B cell (primary cell): ENCODE measurements at regions not wholly inside any gene's neighbourhood (a gene's known extent, or its start where the extent isn't known, plus 50 kb on each side); places are given as distances from the start of the nearest gene placed in this dataset.

ENCODE experiments used
- ATAC-seq: fragments of 200-7000 bp; cut with Tn5 transposase; one replicate; pipeline ENCODE4 v1.10.0; 2021; ENCODE audit warnings: low read depth, mild to moderate bottlenecking, moderate number of reproducible peaks, moderate library complexity
- CTCF ChIA-PET: fragments of 350-600 bp; sonication (Branson Sonifier 250); formaldehyde crosslinking; loops from one replicate; lab custom pipeline; 2021; ENCODE audit warnings: antibody characterized with exemption, inconsistent platforms; lab: Charles Lee
- POLR2A ChIA-PET: fragments of 350-600 bp; sonication (Branson Sonifier 250); formaldehyde crosslinking; loops from one replicate; lab custom pipeline; 2021; ENCODE audit warnings: antibody characterized with exemption; lab: Charles Lee
- DNase-seq: peaks from one replicate; pipeline ENCODE4 v3.0.0; 2013
- H2AFZ ChIP-seq: 2 replicates; pipeline ENCODE4 v1.6.1; 2012; ENCODE audit warnings: mild to moderate bottlenecking, low read depth, low read length; ENCODE audit not compliant: insufficient read depth, poor library complexity, severe bottlenecking
- H3K27ac ChIP-seq, 2 donors: 1 replicate in 1 of 2; 2 replicates in 1 of 2; pipeline ENCODE4 v1.5.1; 2012 to 2013; ENCODE audit warnings: low read length in 2 of 2, mild to moderate bottlenecking in 2 of 2, moderate library complexity in 1 of 2
- H3K27me3 ChIP-seq, 4 experiments: fragments of 200-600 bp in 1 of 4; sonication (generic) in 1 of 4; replicated peaks in 1 of 4; 1 replicate in 2 of 4; 2 replicates in 2 of 4; pipeline versions ENCODE4 v1.6.1 to v1.7.0; 2013 to 2016; ENCODE audit warnings: low read length in 3 of 4, mild to moderate bottlenecking in 2 of 4, mixed read lengths in 1 of 4, moderate library complexity in 1 of 4; ENCODE audit not compliant: insufficient read depth in 4 of 4, control insufficient read depth in 3 of 4; ENCODE audit errors: control extremely low read depth in 1 of 4
- H3K36me3 ChIP-seq, 2 experiments: replicated peaks in 1 of 2; 1 replicate in 1 of 2; 2 replicates in 1 of 2; pipeline versions ENCODE4 v1.6.1 to v1.7.1; 2013; ENCODE audit warnings: low read length in 1 of 2; ENCODE audit not compliant: insufficient read depth in 2 of 2, control insufficient read depth in 1 of 2; ENCODE audit errors: control extremely low read depth in 1 of 2, extremely low read depth in 1 of 2
- H3K4me1 ChIP-seq, 2 donors: fragments of 200-600 bp in 1 of 2; sonication (generic) in 1 of 2; 1 replicate in 1 of 2; 2 replicates in 1 of 2; pipeline versions ENCODE4 v1.5.1 to v1.6.1; 2013 to 2017; ENCODE audit warnings: low read length in 2 of 2; ENCODE audit not compliant: control insufficient read depth in 2 of 2, insufficient read depth in 2 of 2
- H3K4me2 ChIP-seq: replicated peaks from 2 replicates; pipeline ENCODE3; 2012; ENCODE audit warnings: mild to moderate bottlenecking, low read depth, low read length; ENCODE audit not compliant: poor library complexity, severe bottlenecking
- H3K4me3 ChIP-seq, 5 experiments: fragments of 200-600 bp in 1 of 5; sonication (generic) in 1 of 5; 1 replicate in 3 of 5; 2 replicates in 2 of 5; pipeline versions ENCODE4 v1.5.1 to v1.7.0; 2011 to 2016; ENCODE audit warnings: low read length in 4 of 5, mild to moderate bottlenecking in 4 of 5, low read depth in 2 of 5, control low read depth in 1 of 5, moderate library complexity in 1 of 5; ENCODE audit not compliant: insufficient read depth in 1 of 5; ENCODE audit errors: control extremely low read depth in 1 of 5, extremely low read depth in 1 of 5
- H3K79me2 ChIP-seq: fragments of 200-600 bp; sonication (generic); one replicate; pipeline ENCODE4 v1.6.0; 2016; ENCODE audit warnings: low read length; ENCODE audit not compliant: control insufficient read depth, insufficient read depth
- H3K9ac ChIP-seq: fragments of 200-600 bp; sonication (generic); 2 replicates; pipeline ENCODE4 v1.6.1; 2017; ENCODE audit warnings: mild to moderate bottlenecking, low read length, moderate library complexity
- H3K9me3 ChIP-seq, 3 donors: one replicate each; pipeline versions ENCODE4 v1.6.1 to v1.7.1; 2013; ENCODE audit warnings: low read length in 2 of 3; ENCODE audit not compliant: control insufficient read depth in 2 of 3, insufficient read depth in 1 of 3; ENCODE audit errors: control extremely low read depth in 1 of 3
- H4K20me1 ChIP-seq: 2 replicates; pipeline ENCODE4 v1.6.0; 2012; ENCODE audit warnings: mild to moderate bottlenecking, low read length; ENCODE audit not compliant: insufficient read depth, control insufficient read depth, poor library complexity, severe bottlenecking
- H3K27ac Mint-ChIP-seq: one replicate; pipeline ENCODE4 v1.8.0; 2021; ENCODE audit warnings: mixed read lengths
- H3K27me3 Mint-ChIP-seq: one replicate; pipeline ENCODE4 v1.8.0; 2021; ENCODE audit warnings: mixed read lengths
- H3K4me1 Mint-ChIP-seq: one replicate; pipeline ENCODE4 v1.8.0; 2021; ENCODE audit warnings: mixed read lengths
- H3K4me3 Mint-ChIP-seq: one replicate; pipeline ENCODE4 v1.8.0; 2021; ENCODE audit warnings: mixed read lengths
- H3K9me3 Mint-ChIP-seq: one replicate; pipeline ENCODE4 v1.8.0; 2022; ENCODE audit warnings: mixed read lengths; ENCODE audit not compliant: insufficient read depth
- EZH2 ChIP-seq: IDR thresholded peaks from 2 replicates; pipeline ENCODE4 v1.6.1; 2012; ENCODE audit warnings: borderline replicate concordance, low read depth, mild to moderate bottlenecking, moderate library complexity, low read length; ENCODE audit not compliant: insufficient read depth, poor library complexity, severe bottlenecking
- WGBS: methylation state at CpG from one replicate; pipeline ENCODE4 v1.1.5; 2013; ENCODE audit warnings: missing lambda C conversion rate; ENCODE audit not compliant: insufficient coverage; 5-methylcytosine and 5-hydroxymethylcytosine counted together
- intact Hi-C: fragments of 100-400 bp; cut with micrococcal nuclease; formaldehyde crosslinking; loops from one replicate; pipeline ENCODE4 v1.10.0; 2022
- TF ChIP-seq, protein P1 (sequence below): fragments of 200-600 bp; IDR thresholded peaks from one replicate; pipeline ENCODE4 v1.8.0; 2022; ENCODE audit warnings: antibody characterized with exemption, mild to moderate bottlenecking

DNA sequence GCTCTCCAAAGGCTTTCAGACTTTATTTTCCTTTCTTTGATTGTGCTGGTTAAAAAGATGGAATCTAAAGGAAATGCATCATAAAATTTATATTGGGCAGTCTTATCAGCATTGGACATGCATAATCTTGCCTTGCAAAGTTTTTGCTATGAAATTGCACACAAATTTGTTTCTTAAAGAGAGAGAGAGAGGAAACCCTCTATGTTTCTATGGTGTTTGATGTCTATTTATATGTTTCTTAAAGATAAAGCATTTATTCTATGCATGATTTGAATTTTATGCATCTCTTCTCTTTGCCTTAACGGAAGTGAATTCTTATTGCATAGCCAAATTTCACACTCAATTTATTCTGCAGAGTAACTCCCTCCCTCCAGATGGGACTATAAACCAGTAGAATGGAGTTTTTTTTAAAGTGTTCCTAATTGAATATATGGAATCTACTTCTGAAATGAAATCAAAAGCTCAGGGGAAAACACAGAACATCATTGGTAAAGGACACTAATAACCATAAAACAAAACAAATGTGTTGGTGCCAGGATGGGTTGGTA lies 83.5 kb upstream of the PPARGC1A start:
- no peaks in the 10 kb centered on the region for H3K79me2 ChIP-seq
- DNase-seq (no peak), ATAC-seq (no peak)
- WGBS = no CpG with 5 or more reads among the region's 1 CpG
- intact Hi-C loops = no loop called here
- H3K27me3 ChIP-seq = no peaks in the 10 kb centered on the region
- H3K4me1 Mint-ChIP-seq = no peaks in the 10 kb centered on the region
- no peaks in the 10 kb centered on the region for H3K9me3 Mint-ChIP-seq
- no peak overlapping the region for H3K27ac Mint-ChIP-seq
- no peaks in the 10 kb centered on the region for H4K20me1 ChIP-seq
- H3K9ac ChIP-seq = no peak overlapping the region
- no peak overlapping the region for H3K4me2 ChIP-seq
- H3K4me3 ChIP-seq = no peak overlapping the region
- no peak overlapping the region for H2AFZ ChIP-seq
- H3K27me3 Mint-ChIP-seq = no peaks in the 10 kb centered on the region
- no peak for TF ChIP-seq EZH2
- TF ChIP-seq, protein P1, sequence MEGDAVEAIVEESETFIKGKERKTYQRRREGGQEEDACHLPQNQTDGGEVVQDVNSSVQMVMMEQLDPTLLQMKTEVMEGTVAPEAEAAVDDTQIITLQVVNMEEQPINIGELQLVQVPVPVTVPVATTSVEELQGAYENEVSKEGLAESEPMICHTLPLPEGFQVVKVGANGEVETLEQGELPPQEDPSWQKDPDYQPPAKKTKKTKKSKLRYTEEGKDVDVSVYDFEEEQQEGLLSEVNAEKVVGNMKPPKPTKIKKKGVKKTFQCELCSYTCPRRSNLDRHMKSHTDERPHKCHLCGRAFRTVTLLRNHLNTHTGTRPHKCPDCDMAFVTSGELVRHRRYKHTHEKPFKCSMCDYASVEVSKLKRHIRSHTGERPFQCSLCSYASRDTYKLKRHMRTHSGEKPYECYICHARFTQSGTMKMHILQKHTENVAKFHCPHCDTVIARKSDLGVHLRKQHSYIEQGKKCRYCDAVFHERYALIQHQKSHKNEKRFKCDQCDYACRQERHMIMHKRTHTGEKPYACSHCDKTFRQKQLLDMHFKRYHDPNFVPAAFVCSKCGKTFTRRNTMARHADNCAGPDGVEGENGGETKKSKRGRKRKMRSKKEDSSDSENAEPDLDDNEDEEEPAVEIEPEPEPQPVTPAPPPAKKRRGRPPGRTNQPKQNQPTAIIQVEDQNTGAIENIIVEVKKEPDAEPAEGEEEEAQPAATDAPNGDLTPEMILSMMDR = no peak
- no peak overlapping the region for H3K27ac ChIP-seq
- peaks cover 0 to 3% (median 0%) of the 10 kb centered on the region in 3 donors for H3K9me3 ChIP-seq
- no peak overlapping the region for H3K4me3 Mint-ChIP-seq
- no peaks in the 10 kb centered on the region for H3K4me1 ChIP-seq
- ChIA-PET CTCF (no interaction called here), POLR2A (no interaction called here)
- H3K36me3 ChIP-seq = no peaks in the 10 kb centered on the region

DNA sequence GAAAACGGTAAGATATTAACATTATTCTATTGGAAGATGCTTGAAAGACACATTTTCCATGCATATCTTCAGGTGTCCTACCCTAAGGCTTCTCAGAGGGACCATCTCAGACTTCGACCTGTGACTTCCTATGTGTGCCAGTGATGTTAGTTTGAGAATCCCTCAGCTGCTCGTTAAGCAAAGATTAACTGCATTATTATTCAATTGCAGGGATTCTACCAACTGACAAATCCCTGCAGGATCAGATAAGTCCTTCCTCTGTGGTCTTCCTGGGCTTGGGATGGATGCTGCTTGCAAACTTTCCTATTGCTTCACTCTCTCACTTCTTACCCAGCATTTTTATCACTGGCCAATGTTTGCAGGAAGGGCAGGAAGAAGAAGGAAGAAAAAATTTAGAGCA lies 83.0 kb upstream of the PPARGC1A start:
- Histone ChIP-seq H3K79me2 (no peaks in the 10 kb centered on the region), H3K36me3 (no peaks in the 10 kb centered on the region), H3K27me3 (no peaks in the 10 kb centered on the region), H2AFZ (no peak overlapping the region), H3K4me1 (no peaks in the 10 kb centered on the region), H3K9me3 (peaks cover 0 to 3% (median 0%) of the 10 kb centered on the region in 3 donors), H4K20me1 (no peaks in the 10 kb centered on the region), H3K27ac (no peak overlapping the region), H3K9ac (no peak overlapping the region), H3K4me3 (no peak overlapping the region), H3K4me2 (no peak overlapping the region)
- intact Hi-C loops = no loop called here
- no peaks in the 10 kb centered on the region for H3K9me3 Mint-ChIP-seq
- ATAC-seq (no peak), DNase-seq (no peak)
- no peak overlapping the region for H3K4me3 Mint-ChIP-seq
- no CpG with 5 or more reads among the region's 3 CpGs for WGBS
- TF ChIP-seq EZH2 = no peak
- TF ChIP-seq, protein P1 = no peak
- POLR2A ChIA-PET = no interaction called here
- no peak overlapping the region for H3K27ac Mint-ChIP-seq
- CTCF ChIA-PET = no interaction called here
- no peaks in the 10 kb centered on the region for H3K27me3 Mint-ChIP-seq
- H3K4me1 Mint-ChIP-seq = no peaks in the 10 kb centered on the region
